ENCODE measurements at regions not wholly inside any gene's neighbourhood (a gene's known extent, or its start where the extent isn't known, plus 50 kb on each side); places are given as distances from the start of the nearest gene placed in this dataset.

GRCh38 chr4:180398564-180398963 is 1844.6 kb upstream of the TENM3 start:
- TF ChIP-seq, protein P1, sequence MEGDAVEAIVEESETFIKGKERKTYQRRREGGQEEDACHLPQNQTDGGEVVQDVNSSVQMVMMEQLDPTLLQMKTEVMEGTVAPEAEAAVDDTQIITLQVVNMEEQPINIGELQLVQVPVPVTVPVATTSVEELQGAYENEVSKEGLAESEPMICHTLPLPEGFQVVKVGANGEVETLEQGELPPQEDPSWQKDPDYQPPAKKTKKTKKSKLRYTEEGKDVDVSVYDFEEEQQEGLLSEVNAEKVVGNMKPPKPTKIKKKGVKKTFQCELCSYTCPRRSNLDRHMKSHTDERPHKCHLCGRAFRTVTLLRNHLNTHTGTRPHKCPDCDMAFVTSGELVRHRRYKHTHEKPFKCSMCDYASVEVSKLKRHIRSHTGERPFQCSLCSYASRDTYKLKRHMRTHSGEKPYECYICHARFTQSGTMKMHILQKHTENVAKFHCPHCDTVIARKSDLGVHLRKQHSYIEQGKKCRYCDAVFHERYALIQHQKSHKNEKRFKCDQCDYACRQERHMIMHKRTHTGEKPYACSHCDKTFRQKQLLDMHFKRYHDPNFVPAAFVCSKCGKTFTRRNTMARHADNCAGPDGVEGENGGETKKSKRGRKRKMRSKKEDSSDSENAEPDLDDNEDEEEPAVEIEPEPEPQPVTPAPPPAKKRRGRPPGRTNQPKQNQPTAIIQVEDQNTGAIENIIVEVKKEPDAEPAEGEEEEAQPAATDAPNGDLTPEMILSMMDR (conservative IDR thresholded peaks at IDR 0.05; ENCODE audit: low read depth, low read length): no peak
- TF ChIP-seq EZH2 (IDR thresholded peaks at IDR 0.05; ENCODE audit: borderline replicate concordance, low read depth, low read length, poor library complexity, severe bottlenecking): no peak
